ENCODE measurements at regions not wholly inside any gene's neighbourhood (a gene's known extent, or its start where the extent isn't known, plus 50 kb on each side); places are given as distances from the start of the nearest gene placed in this dataset.

- no peak overlapping the region for H3K4me3 ChIP-seq (replicated peaks; ENCODE audit: low read depth, low read length)
- DNase-seq (ENCODE audit: extremely low read depth, low read depth): no peak
- no peak for TF ChIP-seq CTCF (IDR thresholded peaks at IDR 0.05; ENCODE audit: low read depth, low read length, missing control alignments)
These were observed 75.9 kb upstream of the ARID5B start for GRCh38 chr10:61825628-61826027.

GRCh38 chr10:61828034-61828433, 73.5 kb upstream of the ARID5B start:
- no peak for DNase-seq (ENCODE audit: extremely low read depth, low read depth)
- no peak for TF ChIP-seq CTCF (IDR thresholded peaks at IDR 0.05; ENCODE audit: low read depth, low read length, missing control alignments)
- no peak overlapping the region for H3K4me3 ChIP-seq (replicated peaks; ENCODE audit: low read depth, low read length)

- no peak overlapping the region for H3K4me3 ChIP-seq (replicated peaks; ENCODE audit: low read depth, low read length)
- no peak for TF ChIP-seq CTCF (IDR thresholded peaks at IDR 0.05; ENCODE audit: low read depth, low read length, missing control alignments)
- no peak for DNase-seq (ENCODE audit: extremely low read depth, low read depth)
These were observed 72.7 kb upstream of the ARID5B start for GRCh38 chr10:61828788-61829187.

- H3K4me3 ChIP-seq (replicated peaks; ENCODE audit: low read depth, low read length): no peak overlapping the region
- no peak for DNase-seq (ENCODE audit: extremely low read depth, low read depth)
- no peak for TF ChIP-seq CTCF (IDR thresholded peaks at IDR 0.05; ENCODE audit: low read depth, low read length, missing control alignments)
These were observed 71.2 kb upstream of the ARID5B start for GRCh38 chr10:61830072-61830845.

GRCh38 chr10:61830846-61831273, 70.6 kb upstream of the ARID5B start:
- H3K4me3 ChIP-seq (replicated peaks; ENCODE audit: low read depth, low read length): no peak overlapping the region
- TF ChIP-seq CTCF (IDR thresholded peaks at IDR 0.05; ENCODE audit: low read depth, low read length, missing control alignments): no peak
- no peak for DNase-seq (ENCODE audit: extremely low read depth, low read depth)

GRCh38 chr10:61832866-61833481, 68.5 kb upstream of the ARID5B start:
- TF ChIP-seq CTCF (IDR thresholded peaks at IDR 0.05; ENCODE audit: low read depth, low read length, missing control alignments): no peak
- H3K4me3 ChIP-seq (replicated peaks; ENCODE audit: low read depth, low read length): no peak overlapping the region
- DNase-seq (ENCODE audit: extremely low read depth, low read depth): no peak
